Ascending aorta (tissue), 2 donors: ENCODE measurements at regions not wholly inside any gene's neighbourhood (a gene's known extent, or its start where the extent isn't known, plus 50 kb on each side); places are given as distances from the start of the nearest gene placed in this dataset.

Experiments
- DNase-seq, 2 donors: peaks; one replicate each; pipeline ENCODE4 v3.0.0-alpha.2; 2019; ENCODE audit warnings: low spot score in 2 of 2
- H3K27ac ChIP-seq, 2 donors: fragments of 200-600 bp; sonication (generic); one replicate each; pipeline ENCODE4 v1.5.1; 2016 to 2017; ENCODE audit warnings: mild to moderate bottlenecking in 1 of 2
- H3K27me3 ChIP-seq: fragments of 200-600 bp; sonication (generic); one replicate; pipeline ENCODE4 v1.5.1; 2017
- H3K36me3 ChIP-seq, 2 donors: fragments of 200-600 bp; sonication (generic); one replicate each; pipeline ENCODE4 v1.5.1; 2016
- H3K4me1 ChIP-seq, 2 donors: fragments of 200-600 bp; sonication (generic); one replicate each; pipeline ENCODE4 v1.5.1; 2016 to 2017; ENCODE audit warnings: mild to moderate bottlenecking in 1 of 2
- H3K4me3 ChIP-seq, 2 donors: fragments of 200-600 bp; sonication (generic); one replicate each; pipeline ENCODE4 v1.5.1; 2016 to 2017; ENCODE audit warnings: mild to moderate bottlenecking in 1 of 2
- H3K9me3 ChIP-seq, 2 donors: fragments of 200-600 bp; sonication (generic); one replicate each; pipeline ENCODE4 v1.5.1; 2016
- CTCF ChIP-seq, 3 experiments: fragments of 200-600 bp in 2 of 3; fragments of 450-650 bp in 1 of 3; sonication (generic) in 2 of 3; IDR thresholded peaks; one replicate each; pipeline ENCODE4 v1.5.1; 2016 to 2019; ENCODE audit warnings: antibody characterized with exemption in 3 of 3, mild to moderate bottlenecking in 1 of 3, moderate library complexity in 1 of 3
- intact Hi-C: fragments of 100-400 bp; cut with DNase I; formaldehyde crosslinking; loops from one replicate; pipeline ENCODE4 v1.15.1; 2023

DNA sequence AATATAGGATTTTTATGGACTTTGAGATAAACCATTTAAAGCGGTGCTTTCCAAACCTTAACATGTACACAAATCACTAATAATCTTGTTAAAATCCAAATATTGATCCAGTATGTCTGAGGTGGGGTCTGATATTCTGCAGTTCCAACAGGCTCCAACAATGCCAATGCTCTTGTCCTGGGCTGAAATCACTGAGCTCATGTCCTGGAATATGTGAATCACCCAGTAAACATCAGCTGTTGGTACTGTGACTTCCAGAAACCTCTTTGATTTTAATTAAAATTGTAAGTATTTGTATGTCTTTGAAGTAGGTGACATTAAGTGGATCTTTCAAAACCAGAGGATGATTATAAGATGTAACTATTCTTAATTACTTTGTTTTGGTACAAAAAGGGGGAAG is 52.8 kb upstream of the CAST start:
- no peaks in the 10 kb centered on the region for H3K9me3 ChIP-seq

DNA sequence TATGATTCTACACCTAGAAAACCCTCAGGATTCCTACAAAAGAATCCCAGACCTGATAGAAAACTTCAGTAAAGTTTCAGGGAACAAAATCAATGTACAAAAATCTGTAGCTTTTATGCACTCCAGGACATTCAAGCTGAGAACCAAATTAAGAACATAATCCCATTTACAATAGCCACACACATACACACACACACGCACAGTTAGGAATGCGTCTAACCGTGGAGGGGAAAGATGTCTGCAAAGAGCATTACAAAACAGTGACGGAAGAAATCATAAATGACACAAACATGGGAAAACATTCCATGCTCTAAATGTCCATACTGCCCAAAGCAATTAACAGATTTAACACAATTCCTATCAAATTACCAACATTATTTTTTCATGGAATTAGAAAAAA is 51.4 kb upstream of the CAST start:
- intact Hi-C loops, result loop anchor here (5.0 to 10.0 kb wide), 2 partner anchors 94 to 137 kb away; no protein-coding TSS in a partner anchor
- no peak for TF ChIP-seq CTCF (IDR thresholded peaks at IDR 0.05)
- Histone ChIP-seq H3K27ac (no peak overlapping the region), H3K36me3 (no peaks in the 10 kb centered on the region), H3K4me3 (no peak overlapping the region), H3K9me3 (no peaks in the 10 kb centered on the region), H3K4me1 (peaks cover 8 to 15% of the 10 kb centered on the region in 2 donors), H3K27me3 (no peaks in the 10 kb centered on the region)
- no peak for DNase-seq

More for the DNA sequence above, 52.8 kb upstream of the CAST start:
- Histone ChIP-seq H3K36me3 (no peaks in the 10 kb centered on the region), H3K27me3 (no peaks in the 10 kb centered on the region), H3K4me3 (no peak overlapping the region), H3K4me1 (peaks cover 0 to 3% of the 10 kb centered on the region in 2 donors), H3K27ac (no peak overlapping the region)
- no peak for TF ChIP-seq CTCF (IDR thresholded peaks at IDR 0.05)
- no peak for DNase-seq
- intact Hi-C loops, result no loop called here

GRCh38 chr5:96611946-96612345 is 50.2 kb upstream of the CAST start:
- no peak for DNase-seq
- no peaks in the 10 kb centered on the region for H3K36me3 ChIP-seq
- no peaks in the 10 kb centered on the region for H3K9me3 ChIP-seq
- H3K27ac ChIP-seq, result no peak overlapping the region
- intact Hi-C loops, result loop anchor here (5.0 to 10.0 kb wide), 2 partner anchors 93 to 135 kb away; no protein-coding TSS in a partner anchor
- H3K4me1 ChIP-seq, result peaks cover 8 to 15% of the 10 kb centered on the region in 2 donors
- no peak for TF ChIP-seq CTCF (IDR thresholded peaks at IDR 0.05)
- no peak overlapping the region for H3K4me3 ChIP-seq
- H3K27me3 ChIP-seq, result no peaks in the 10 kb centered on the region
